GM12874 (cell line): ENCODE measurements at regions not wholly inside any gene's neighbourhood (a gene's known extent, or its start where the extent isn't known, plus 50 kb on each side); places are given as distances from the start of the nearest gene placed in this dataset.

Experiments
- CTCF ChIP-seq: IDR thresholded peaks from 2 replicates; pipeline ENCODE4 v1.5.1; 2011; ENCODE audit warnings: low read depth, mild to moderate bottlenecking, control low read depth, low read length, moderate library complexity; ENCODE audit not compliant: insufficient read depth

DNA sequence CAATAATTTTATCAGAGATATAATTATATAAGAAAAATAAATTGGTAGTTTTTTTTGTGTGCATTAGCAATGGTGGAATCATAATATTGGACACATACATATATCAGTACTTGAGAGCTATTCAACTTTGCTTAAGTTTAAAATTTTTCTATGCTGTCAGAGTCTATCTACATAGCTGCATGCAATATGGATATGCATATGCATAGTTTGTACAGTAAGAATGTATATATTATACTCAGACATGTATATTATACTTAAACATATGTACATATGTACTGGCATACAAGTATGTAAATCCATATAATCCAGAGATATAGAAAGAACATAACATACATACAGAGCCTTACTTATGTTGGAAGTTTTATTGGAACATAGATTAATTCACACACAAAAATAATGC is 1043.2 kb downstream of the EFNB2 start:
- TF ChIP-seq CTCF: no peak

DNA sequence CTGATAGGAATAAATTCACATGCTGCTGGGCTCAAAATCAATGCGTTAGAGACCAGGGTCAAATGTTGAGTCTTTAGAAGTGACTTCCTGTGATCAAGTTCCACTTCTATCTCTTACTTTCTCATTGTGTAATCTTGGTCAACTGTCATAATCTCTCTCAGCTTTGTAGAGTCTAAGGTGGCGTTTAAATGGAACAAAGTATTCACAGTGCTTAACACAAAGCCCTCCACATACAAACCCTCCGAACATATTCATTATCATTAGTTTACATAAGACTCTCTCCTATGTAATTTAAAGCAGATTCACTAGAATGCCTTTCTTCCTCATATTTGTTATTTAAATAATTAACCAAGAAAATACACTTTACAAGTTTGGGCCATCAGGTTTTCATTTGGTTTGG is 1044.1 kb downstream of the EFNB2 start:
- TF ChIP-seq CTCF: no peak

DNA sequence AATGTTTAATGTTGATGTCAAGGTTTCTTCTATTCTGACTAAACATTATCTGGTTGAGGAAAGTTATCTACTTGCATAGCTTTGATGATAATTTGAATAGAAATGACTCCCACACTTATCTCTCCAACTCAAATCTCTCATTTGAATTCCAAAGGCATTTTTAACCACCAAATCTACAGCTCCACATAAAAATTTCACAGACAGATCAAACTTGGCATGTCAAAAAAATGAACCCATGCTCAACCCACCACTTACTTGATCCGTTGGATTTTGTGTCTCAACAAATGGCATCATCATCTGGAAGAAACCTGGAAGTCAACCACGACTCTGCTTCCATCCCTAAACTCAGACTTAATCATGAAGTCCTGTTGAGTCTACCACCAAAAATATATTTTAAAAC is 1050.4 kb downstream of the EFNB2 start:
- TF ChIP-seq CTCF: no peak

GRCh38 chr13:105474983-105475610 is 1060.4 kb downstream of the EFNB2 start:
- no peak for TF ChIP-seq CTCF

DNA sequence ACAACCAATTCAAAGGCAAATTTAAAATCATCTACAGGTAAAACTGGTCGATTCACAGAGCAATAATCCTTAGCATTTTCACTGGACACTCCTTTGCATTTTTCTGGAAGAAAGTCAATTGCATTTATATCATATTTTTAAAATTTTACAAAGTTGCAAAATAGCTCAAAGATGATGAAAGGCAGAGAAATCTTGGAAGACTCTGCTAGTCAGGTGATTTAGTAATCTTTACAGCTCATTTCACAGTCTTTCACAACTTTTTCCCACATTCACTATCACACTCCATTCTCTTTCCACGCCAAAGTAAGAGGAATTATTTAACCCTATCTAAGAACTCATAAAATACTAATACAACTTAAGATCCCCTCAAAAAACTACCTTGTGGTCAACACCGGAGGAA is 1063.8 kb downstream of the EFNB2 start:
- no peak for TF ChIP-seq CTCF

DNA sequence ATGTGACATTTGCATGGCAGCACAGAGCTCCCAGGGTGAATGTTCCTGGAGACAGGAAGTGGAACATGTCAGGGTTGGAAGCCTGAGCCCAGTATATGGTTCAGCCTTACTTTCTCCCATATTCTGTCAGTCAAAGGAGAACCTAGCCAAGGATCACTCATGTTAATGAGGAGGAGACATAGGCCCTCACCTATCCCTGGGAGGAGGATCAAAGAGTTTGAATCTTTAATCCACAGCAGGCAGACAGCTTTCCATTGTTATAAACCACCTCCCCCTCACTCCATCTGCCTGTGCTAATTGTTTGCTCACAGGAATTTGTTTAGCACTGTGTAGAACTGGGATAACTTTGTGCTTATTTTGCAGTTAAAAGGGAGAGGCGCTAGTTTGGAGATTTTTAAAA is 1069.1 kb downstream of the EFNB2 start:
- no peak for TF ChIP-seq CTCF

DNA sequence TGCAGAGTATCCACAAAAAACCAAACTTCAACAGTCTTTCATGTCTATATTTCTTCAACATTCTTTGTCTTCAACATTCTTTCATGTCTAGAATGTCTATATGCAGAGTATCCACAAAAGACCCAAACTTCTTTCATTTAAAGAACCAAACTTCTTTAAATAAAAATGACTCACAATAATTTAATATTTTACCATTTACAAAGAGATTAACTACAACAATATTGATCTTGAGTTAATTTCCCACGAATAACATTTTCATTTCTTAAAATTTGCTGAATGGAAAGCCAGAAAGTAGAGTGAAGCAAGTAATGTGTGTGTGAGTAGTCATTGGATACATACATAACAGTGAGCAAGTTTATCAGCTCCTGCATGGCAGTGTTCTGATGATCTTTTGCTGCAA is 1069.7 kb downstream of the EFNB2 start, which contains the start of gene DAOA:
TSS of gene DAOA (plus strand) at position 301 of the 400 bp plus-strand sequence.
- no peak for TF ChIP-seq CTCF

- no peak for TF ChIP-seq CTCF
Observed at GRCh38 chr13:105465251-105465650, 1070.2 kb downstream of the EFNB2 start.
